WTC11 (cell line): ENCODE measurements at regions not wholly inside any gene's neighbourhood (a gene's known extent, or its start where the extent isn't known, plus 50 kb on each side); places are given as distances from the start of the nearest gene placed in this dataset.

Experiments used
- ATAC-seq: fragments of 200-7000 bp; cut with Tn5 transposase; 2 replicates; pipeline ENCODE4 v1.10.0; 2021; ENCODE audit warnings: mild to moderate bottlenecking, moderate library complexity
- CTCF ChIA-PET: fragments of 300-600 bp; sonication (Branson Sonifier 250); formaldehyde crosslinking; loops from one replicate; lab custom pipeline; 2021; ENCODE audit warnings: antibody characterized with exemption; lab: Charles Lee
- POLR2A ChIA-PET: fragments of 350-600 bp; sonication (Branson Sonifier 250); formaldehyde crosslinking; loops from one replicate; lab custom pipeline; 2021; ENCODE audit warnings: antibody characterized with exemption; lab: Charles Lee
- DNase-seq: peaks from one replicate; pipeline ENCODE4 v3.0.0; 2021; ENCODE audit warnings: low spot score
- H3K27ac Mint-ChIP-seq: 2 replicates; pipeline ENCODE4 v1.8.0; 2021; ENCODE audit warnings: mixed read lengths
- H3K27me3 Mint-ChIP-seq: 2 replicates; pipeline ENCODE4 v1.8.0; 2021; ENCODE audit warnings: low read depth, mild to moderate bottlenecking, moderate library complexity, mixed read lengths
- H3K36me3 Mint-ChIP-seq: 2 replicates; pipeline ENCODE4 v1.8.0; 2021; ENCODE audit warnings: mixed read lengths
- H3K4me1 Mint-ChIP-seq: 2 replicates; pipeline ENCODE4 v1.8.0; 2022; ENCODE audit warnings: mixed read lengths
- H3K4me3 Mint-ChIP-seq: 2 replicates; pipeline ENCODE4 v1.8.0; 2021; ENCODE audit warnings: mild to moderate bottlenecking, moderate library complexity, mixed read lengths
- H3K9me3 Mint-ChIP-seq: 2 replicates; pipeline ENCODE4 v1.8.0; 2021; ENCODE audit warnings: mixed read lengths
- AFF4 ChIP-seq: sonication (generic); formaldehyde crosslinking; IDR thresholded peaks from 2 replicates; pipeline ENCODE4 v1.8.1; 2023; ENCODE audit warnings: mild to moderate bottlenecking, missing genetic modification reagents, borderline replicate concordance
- AR ChIP-seq: fragments of 250-450 bp; sonication (Bioruptor Pico); IDR thresholded peaks from 2 replicates; pipeline ENCODE4 v1.9.0; 2021; ENCODE audit warnings: mild to moderate bottlenecking
- ARID4B ChIP-seq: sonication (generic); formaldehyde crosslinking; IDR thresholded peaks from 2 replicates; pipeline ENCODE4 v1.8.0; 2023; ENCODE audit warnings: missing genetic modification reagents, mild to moderate bottlenecking, borderline replicate concordance
- ATF6 ChIP-seq: sonication (generic); formaldehyde crosslinking; IDR thresholded peaks from 2 replicates; pipeline ENCODE4 v1.8.1; 2023; ENCODE audit warnings: mild to moderate bottlenecking, missing genetic modification reagents
- CBFB ChIP-seq: sonication (generic); formaldehyde crosslinking; IDR thresholded peaks from 2 replicates; pipeline ENCODE4 v1.8.1; 2022; ENCODE audit warnings: mild to moderate bottlenecking, low read depth, missing genetic modification reagents
- GABPB1 ChIP-seq: sonication (generic); formaldehyde crosslinking; IDR thresholded peaks from 2 replicates; pipeline ENCODE4 v1.8.1; 2023; ENCODE audit warnings: mild to moderate bottlenecking, missing genetic modification reagents
- SMAD4 ChIP-seq: sonication (generic); formaldehyde crosslinking; IDR thresholded peaks from 2 replicates; pipeline ENCODE4 v1.8.0; 2022; ENCODE audit warnings: mild to moderate bottlenecking, missing genetic modification reagents
- SP1 ChIP-seq: sonication (generic); formaldehyde crosslinking; conservative IDR thresholded peaks from 2 replicates; pipeline ENCODE4 v1.8.1; 2022; ENCODE audit warnings: missing genetic modification reagents
- TCF7 ChIP-seq: sonication (generic); formaldehyde crosslinking; IDR thresholded peaks from 2 replicates; pipeline ENCODE4 v1.8.0; 2022; ENCODE audit warnings: mild to moderate bottlenecking, low read depth, missing genetic modification reagents, moderate library complexity
- ZNF138 ChIP-seq: sonication (generic); formaldehyde crosslinking; conservative IDR thresholded peaks from 2 replicates; pipeline ENCODE4 v1.8.1; 2022; ENCODE audit warnings: mild to moderate bottlenecking, moderate library complexity, missing genetic modification reagents

GRCh38 chr3:72572489-72573007, 275.7 kb downstream of the SHQ1 start (continued):
- TF ChIP-seq AR (CRISPR knock-in tag) (no peak), CBFB (CRISPR knock-in tag) (no peak)

- TF ChIP-seq GABPB1 (CRISPR knock-in tag): peak; percentile 22; the same call in 1 of the 2 replicates
- no peak for TF ChIP-seq ZNF138 (CRISPR knock-in tag)
- ChIA-PET POLR2A (no interaction called here), CTCF (no interaction called here)
- H3K9me3 Mint-ChIP-seq: no peaks in the 10 kb centered on the region
- peak; percentile 51 for ATAC-seq
- no peak overlapping the region for H3K4me3 Mint-ChIP-seq
- no peaks in the 10 kb centered on the region for H3K27me3 Mint-ChIP-seq
- DNase-seq: no peak
- peaks cover 22% of the 10 kb centered on the region for H3K4me1 Mint-ChIP-seq
- no peaks in the 10 kb centered on the region for H3K36me3 Mint-ChIP-seq
- H3K27ac Mint-ChIP-seq: no peak overlapping the region
Observed at GRCh38 chr3:72571638-72572114, 276.6 kb downstream of the SHQ1 start.

- peaks cover 22% of the 10 kb centered on the region for H3K4me1 Mint-ChIP-seq
- ATAC-seq (no peak), DNase-seq (no peak)
- ChIA-PET POLR2A (no interaction called here), CTCF (interaction anchor here (1.2 kb wide), 1 partner anchor 8 kb away, joined by 3 read pairs; no protein-coding TSS in a partner anchor)
- no peak for TF ChIP-seq TCF7 (CRISPR knock-in tag)
- no peak for TF ChIP-seq SMAD4 (CRISPR knock-in tag)
- no peak for TF ChIP-seq SP1 (CRISPR knock-in tag)
- TF ChIP-seq AFF4 (CRISPR knock-in tag): no peak
- TF ChIP-seq GABPB1 (CRISPR knock-in tag): 0 out of 2 replicates have a peak, but pooled peaks have one; percentile 46
- no peak for TF ChIP-seq ATF6 (CRISPR knock-in tag)
- H3K36me3 Mint-ChIP-seq: no peaks in the 10 kb centered on the region
- no peak overlapping the region for H3K4me3 Mint-ChIP-seq
- no peak overlapping the region for H3K27ac Mint-ChIP-seq
- no peaks in the 10 kb centered on the region for H3K27me3 Mint-ChIP-seq
- H3K9me3 Mint-ChIP-seq: no peaks in the 10 kb centered on the region
Observed at GRCh38 chr3:72571052-72571451, 277.2 kb downstream of the SHQ1 start.

GRCh38 chr3:72569754-72570440, 278.3 kb downstream of the SHQ1 start:
- ChIA-PET CTCF (interaction anchor here (1.2 kb wide), 1 partner anchor 10 kb away, joined by 3 read pairs; no protein-coding TSS in a partner anchor), POLR2A (no interaction called here)
- Mint-ChIP-seq H3K27me3 (no peaks in the 10 kb centered on the region), H3K4me3 (no peak overlapping the region), H3K27ac (no peak overlapping the region), H3K4me1 (peaks cover 30% of the 10 kb centered on the region), H3K9me3 (no peaks in the 10 kb centered on the region), H3K36me3 (no peaks in the 10 kb centered on the region)
- DNase-seq (no peak), ATAC-seq (no peak)
- TF ChIP-seq ARID4B (no peak), TCF7 (CRISPR knock-in tag) (no peak), AFF4 (CRISPR knock-in tag) (no peak)
